HFF-Myc (cell line): ENCODE measurements at regions not wholly inside any gene's neighbourhood (a gene's known extent, or its start where the extent isn't known, plus 50 kb on each side); places are given as distances from the start of the nearest gene placed in this dataset.

Experiments used
- DNase-seq: peaks from one replicate; pipeline ENCODE4 v3.0.0-alpha.2; 2011; ENCODE audit warnings: low read depth; ENCODE audit errors: extremely low read depth
- H3K4me3 ChIP-seq: replicated peaks from 2 replicates; pipeline ENCODE4 v1.5.1; 2011; ENCODE audit warnings: low read depth, mild to moderate bottlenecking, control low read depth, low read length
- CTCF ChIP-seq: IDR thresholded peaks from 2 replicates; pipeline ENCODE4 v1.5.1; 2012; ENCODE audit warnings: mild to moderate bottlenecking, low read depth, low read length, control low read depth; ENCODE audit errors: missing control alignments

DNA sequence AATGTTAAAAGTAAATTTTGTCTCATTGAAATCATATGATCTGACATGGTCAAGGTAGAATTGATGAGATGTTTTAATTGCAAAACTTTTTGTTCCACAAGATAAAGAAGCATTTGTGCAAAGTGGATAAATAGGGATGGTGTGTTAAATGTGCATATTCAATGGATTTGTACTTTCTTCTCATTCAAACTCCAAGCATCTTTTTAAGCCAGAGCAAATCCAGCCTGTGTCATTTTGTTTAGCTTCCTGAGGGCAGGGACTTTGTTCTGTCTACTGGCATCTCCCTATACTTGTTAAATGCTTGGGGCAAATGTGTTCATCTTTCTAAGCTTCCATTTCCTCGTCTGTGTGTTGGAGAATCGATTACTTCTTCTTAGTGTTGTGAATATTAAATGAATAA lies 200.3 kb downstream of the SLIT2 start:
- no peak overlapping the region for H3K4me3 ChIP-seq
- TF ChIP-seq CTCF, result no peak
- no peak for DNase-seq

- DNase-seq, result no peak
- no peak overlapping the region for H3K4me3 ChIP-seq
- no peak for TF ChIP-seq CTCF
Measured at GRCh38 chr4:20454515-20454914, 202.8 kb downstream of the SLIT2 start.

DNA sequence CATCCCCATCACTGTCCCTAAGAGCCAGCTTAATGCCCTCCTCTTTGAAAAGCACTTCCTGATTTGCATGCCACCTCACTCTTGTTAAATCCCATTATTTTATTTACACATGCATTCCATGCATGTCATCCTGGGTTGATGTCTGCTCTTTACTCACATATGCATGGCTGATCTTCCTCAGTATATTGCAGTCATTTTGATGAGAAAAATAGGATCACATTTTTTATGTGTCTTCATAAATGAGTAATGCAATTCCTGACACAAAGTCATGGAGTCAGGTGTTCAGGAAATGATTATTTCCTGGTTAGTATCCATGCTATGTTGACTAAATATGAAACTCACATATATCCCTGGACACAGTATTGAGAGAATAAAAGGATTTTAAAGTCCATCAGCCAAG lies 204.7 kb downstream of the SLIT2 start:
- H3K4me3 ChIP-seq, result no peak overlapping the region
- no peak for DNase-seq
- no peak for TF ChIP-seq CTCF

GRCh38 chr4:20462426-20463175 lies 210.9 kb downstream of the SLIT2 start:
- DNase-seq, result no peak
- no peak for TF ChIP-seq CTCF
- no peak overlapping the region for H3K4me3 ChIP-seq

DNA sequence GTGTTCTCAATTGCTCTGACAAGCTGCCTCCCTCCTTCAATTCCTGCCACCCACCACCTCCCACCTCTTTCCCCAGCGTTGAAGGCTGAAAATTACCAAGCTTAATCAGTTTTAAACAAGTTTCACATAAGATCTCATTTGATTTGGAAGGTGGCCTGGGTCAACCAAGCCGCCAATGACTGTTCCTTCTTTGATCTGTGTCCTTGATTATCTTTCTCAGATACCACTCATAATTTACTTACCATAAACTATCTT lies 211.4 kb downstream of the SLIT2 start:
- DNase-seq, result no peak
- TF ChIP-seq CTCF, result no peak
- no peak overlapping the region for H3K4me3 ChIP-seq

DNA sequence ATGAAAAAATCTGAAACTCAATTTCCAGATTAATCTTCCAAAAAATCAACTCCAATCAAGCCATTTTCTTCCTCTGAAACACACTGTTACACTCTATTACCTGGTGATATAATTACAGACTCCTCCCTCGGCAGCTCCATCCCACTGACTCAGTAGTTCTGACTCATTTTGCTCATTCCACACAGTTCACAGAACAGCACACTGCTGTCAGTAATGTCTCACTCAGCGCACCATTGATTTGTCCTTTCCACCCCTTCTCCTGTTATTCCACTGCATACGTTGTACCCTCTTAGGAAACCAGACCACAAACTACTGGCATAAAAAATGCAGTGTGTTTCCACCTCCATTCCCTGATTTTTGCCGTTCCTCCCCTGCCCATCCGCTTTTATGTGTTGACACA lies 212.7 kb downstream of the SLIT2 start:
- DNase-seq, result no peak
- H3K4me3 ChIP-seq, result no peak overlapping the region
- TF ChIP-seq CTCF, result no peak

DNA sequence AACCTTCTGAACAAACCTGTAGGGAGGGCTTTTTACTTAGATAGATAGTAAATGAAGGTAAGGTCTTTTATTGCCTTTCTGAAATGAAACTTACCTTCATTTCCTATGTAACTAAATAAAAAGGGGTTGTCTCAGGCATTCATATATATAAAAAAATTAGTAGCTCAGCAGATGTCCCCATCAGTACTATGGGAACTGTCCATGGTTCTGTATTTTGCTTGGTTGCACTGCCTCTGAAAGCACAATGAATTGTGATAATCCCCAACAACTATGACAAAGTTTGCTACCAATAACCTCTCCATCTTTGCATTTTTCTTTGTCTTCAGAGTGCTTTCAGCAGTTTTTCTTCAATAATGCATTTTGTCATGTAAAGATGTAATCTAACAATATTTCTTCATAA lies 222.4 kb downstream of the SLIT2 start:
- TF ChIP-seq CTCF, result no peak
- no peak for DNase-seq
- no peak overlapping the region for H3K4me3 ChIP-seq
